Esophagus squamous epithelium (tissue), 5 donors: ENCODE measurements at regions not wholly inside any gene's neighbourhood (a gene's known extent, or its start where the extent isn't known, plus 50 kb on each side); places are given as distances from the start of the nearest gene placed in this dataset.
A peak's percentile ranks its signal among the peaks of the same experiment; 100 is the strongest.

Source experiments
- DNase-seq: peaks from one replicate; lab custom pipeline; 2025; lab: John Stamatoyannopoulos, UW
- H3K27ac ChIP-seq, 4 donors: fragments of 200-600 bp; sonication (generic); one replicate each; pipeline ENCODE4 v1.5.1; 2016 to 2019; ENCODE audit warnings: mild to moderate bottlenecking in 1 of 4
- H3K27me3 ChIP-seq, 4 donors: fragments of 200-600 bp; sonication (generic); 1 replicate in 3 of 4; 2 replicates in 1 of 4; pipeline versions ENCODE4 v1.5.1 to v1.6.0; 2017 to 2021; ENCODE audit warnings: antibody characterized with exemption in 1 of 4
- H3K36me3 ChIP-seq, 3 donors: fragments of 200-600 bp; sonication (generic); one replicate each; pipeline ENCODE4 v1.5.1; 2016 to 2019
- H3K4me1 ChIP-seq, 3 donors: fragments of 200-600 bp; sonication (generic); one replicate each; pipeline ENCODE4 v1.5.1; 2017 to 2019
- H3K4me3 ChIP-seq, 4 donors: fragments of 200-600 bp; sonication (generic); 1 replicate in 3 of 4; 2 replicates in 1 of 4; pipeline ENCODE4 v1.5.1; 2016 to 2019; ENCODE audit warnings: mild to moderate bottlenecking in 2 of 4, moderate library complexity in 1 of 4
- H3K9me3 ChIP-seq, 3 donors: fragments of 200-600 bp; sonication (generic); one replicate each; pipeline ENCODE4 v1.5.1; 2016 to 2019
- POLR2A ChIP-seq, 4 donors: fragments of 450-650 bp; IDR thresholded peaks; one replicate each; pipeline ENCODE4 v1.6.1; 2017; ENCODE audit warnings: antibody characterized with exemption in 4 of 4, mild to moderate bottlenecking in 4 of 4, moderate library complexity in 3 of 4
- WGBS, 2 donors: methylation state at CpG; one replicate each; pipeline ENCODE4 v1.1.5; 2018; 5-methylcytosine and 5-hydroxymethylcytosine counted together
- intact Hi-C: fragments of 100-400 bp; cut with DNase I; formaldehyde crosslinking; loops from one replicate; pipeline ENCODE4 v1.15.0; 2022
- TF ChIP-seq, protein P1 (sequence below), 6 experiments: fragments of 450-650 bp in 4 of 6; fragments of 200-600 bp in 2 of 6; sonication (generic) in 2 of 6; IDR thresholded peaks; one replicate each; pipeline ENCODE4 v1.5.1; 2016 to 2019; ENCODE audit warnings: antibody characterized with exemption in 6 of 6, mild to moderate bottlenecking in 4 of 6, moderate library complexity in 4 of 6
- donor health status: DM: yes; HTN: yes; CAD: no.

DNA sequence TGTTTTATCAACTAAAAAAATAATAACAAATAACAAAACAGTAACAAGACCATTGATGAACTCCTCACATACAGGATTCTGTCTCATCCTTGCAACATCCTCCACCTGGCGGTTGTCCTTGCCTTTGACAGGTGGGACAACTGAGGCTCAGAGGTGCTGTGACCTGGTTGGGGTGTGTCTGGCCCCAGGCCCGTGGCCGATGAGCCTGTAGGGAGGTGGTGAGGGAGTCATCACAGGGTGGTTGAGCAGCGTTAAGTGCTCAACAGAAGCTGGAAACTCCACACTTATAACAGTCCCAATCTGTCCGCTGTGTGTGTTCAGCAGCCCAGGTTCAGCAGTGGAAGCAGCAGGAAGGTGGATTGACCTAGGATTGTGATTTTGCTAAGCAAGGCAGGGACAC, 131.6 kb upstream of the RAB12 start:
- intact Hi-C loops, result no loop called here
- no peaks in the 10 kb centered on the region for H3K4me1 ChIP-seq
- no peak overlapping the region for H3K4me3 ChIP-seq
- no peak for DNase-seq
- TF ChIP-seq, protein P1, sequence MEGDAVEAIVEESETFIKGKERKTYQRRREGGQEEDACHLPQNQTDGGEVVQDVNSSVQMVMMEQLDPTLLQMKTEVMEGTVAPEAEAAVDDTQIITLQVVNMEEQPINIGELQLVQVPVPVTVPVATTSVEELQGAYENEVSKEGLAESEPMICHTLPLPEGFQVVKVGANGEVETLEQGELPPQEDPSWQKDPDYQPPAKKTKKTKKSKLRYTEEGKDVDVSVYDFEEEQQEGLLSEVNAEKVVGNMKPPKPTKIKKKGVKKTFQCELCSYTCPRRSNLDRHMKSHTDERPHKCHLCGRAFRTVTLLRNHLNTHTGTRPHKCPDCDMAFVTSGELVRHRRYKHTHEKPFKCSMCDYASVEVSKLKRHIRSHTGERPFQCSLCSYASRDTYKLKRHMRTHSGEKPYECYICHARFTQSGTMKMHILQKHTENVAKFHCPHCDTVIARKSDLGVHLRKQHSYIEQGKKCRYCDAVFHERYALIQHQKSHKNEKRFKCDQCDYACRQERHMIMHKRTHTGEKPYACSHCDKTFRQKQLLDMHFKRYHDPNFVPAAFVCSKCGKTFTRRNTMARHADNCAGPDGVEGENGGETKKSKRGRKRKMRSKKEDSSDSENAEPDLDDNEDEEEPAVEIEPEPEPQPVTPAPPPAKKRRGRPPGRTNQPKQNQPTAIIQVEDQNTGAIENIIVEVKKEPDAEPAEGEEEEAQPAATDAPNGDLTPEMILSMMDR (IDR thresholded peaks at IDR 0.05), result no peak
- no peak for TF ChIP-seq POLR2A (IDR thresholded peaks at IDR 0.05)
- no peaks in the 10 kb centered on the region for H3K9me3 ChIP-seq
- H3K27ac ChIP-seq, result no peak overlapping the region
- WGBS, 2 donors, result 71 to 85% methylated on average over 5 of the region's 5 CpGs
- H3K36me3 ChIP-seq, result no peaks in the 10 kb centered on the region
- peaks cover 0 to 24% (median 0%) of the 10 kb centered on the region in 4 donors for H3K27me3 ChIP-seq

GRCh38 chr18:8478166-8478967, 130.9 kb upstream of the RAB12 start:
- no peak for DNase-seq
- WGBS, 2 donors, result 43 to 47% methylated on average over 10 to 11 of the region's 14 CpGs
- H3K27ac ChIP-seq, result no peak overlapping the region

DNA sequence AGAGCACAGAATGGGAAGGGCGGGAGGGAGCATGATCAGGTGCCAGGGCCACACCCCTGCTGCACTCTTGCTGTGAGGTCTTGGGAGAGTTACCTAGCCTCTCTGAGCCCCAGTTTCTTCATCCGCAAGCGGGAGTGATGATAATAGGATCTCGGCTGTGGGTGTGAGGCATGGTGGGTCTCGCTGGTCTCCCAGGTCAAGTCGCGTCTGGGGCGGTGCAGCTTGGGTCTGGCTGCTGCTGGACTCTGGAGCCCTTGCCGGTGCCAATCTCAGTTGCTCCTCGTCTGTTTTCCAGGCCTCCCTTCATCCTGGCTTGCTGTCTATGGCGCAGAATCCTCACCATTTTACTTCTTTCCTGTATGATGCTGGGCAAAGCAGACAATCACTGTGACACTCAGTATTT, 130.3 kb upstream of the RAB12 start:
- intact Hi-C loops, result no loop called here

More at GRCh38 chr18:8478166-8478967, 130.9 kb upstream of the RAB12 start:
- intact Hi-C loops, result no loop called here
- H3K27me3 ChIP-seq, result peaks cover 0 to 24% (median 0%) of the 10 kb centered on the region in 4 donors
- no peaks in the 10 kb centered on the region for H3K9me3 ChIP-seq
- no peaks in the 10 kb centered on the region for H3K4me1 ChIP-seq
- H3K4me3 ChIP-seq, result no peak overlapping the region
- TF ChIP-seq POLR2A (IDR thresholded peaks at IDR 0.05), result no peak
- TF ChIP-seq, protein P1 (IDR thresholded peaks at IDR 0.05), result peak; percentile 30 to 83 (median 74)
- no peaks in the 10 kb centered on the region for H3K36me3 ChIP-seq

DNA sequence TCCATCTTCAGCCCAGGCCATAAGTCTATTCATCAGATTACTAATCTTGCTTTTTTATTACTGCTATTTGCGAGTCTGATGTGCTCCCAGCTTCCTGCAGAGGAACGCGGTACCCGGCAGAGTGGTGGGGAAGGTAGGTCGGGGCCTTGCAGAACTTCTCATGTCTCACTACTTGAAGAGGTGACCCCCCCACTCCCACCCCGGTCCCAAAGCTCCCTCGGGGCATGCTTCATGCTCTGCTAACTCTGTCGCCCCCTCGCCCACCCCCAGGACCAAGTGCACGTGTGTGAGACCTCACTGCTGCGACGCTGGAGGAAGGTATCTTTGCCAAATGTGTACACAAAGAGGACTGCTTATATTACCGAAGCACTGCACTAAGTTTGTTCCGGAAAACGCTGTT, 129.4 kb upstream of the RAB12 start:
- WGBS, 2 donors, result 62 to 86% methylated on average over 9 to 11 of the region's 15 CpGs
- intact Hi-C loops, result no loop called here
- Histone ChIP-seq H3K27ac (no peak overlapping the region), H3K36me3 (no peaks in the 10 kb centered on the region), H3K4me1 (no peaks in the 10 kb centered on the region), H3K27me3 (peaks cover 0 to 24% (median 0%) of the 10 kb centered on the region in 4 donors), H3K4me3 (no peak overlapping the region), H3K9me3 (no peaks in the 10 kb centered on the region)
- TF ChIP-seq, protein P1 (IDR thresholded peaks at IDR 0.05), result no peak
- TF ChIP-seq POLR2A (IDR thresholded peaks at IDR 0.05), result no peak
- no peak for DNase-seq

More for the DNA sequence above, 130.3 kb upstream of the RAB12 start:
- no peaks in the 10 kb centered on the region for H3K9me3 ChIP-seq
- 77 to 79% methylated on average over 10 to 11 of the region's 11 CpGs for WGBS, 2 donors
- no peaks in the 10 kb centered on the region for H3K4me1 ChIP-seq
- no peak overlapping the region for H3K27ac ChIP-seq
- DNase-seq, result no peak
- peaks cover 0 to 24% (median 0%) of the 10 kb centered on the region in 4 donors for H3K27me3 ChIP-seq
- no peak overlapping the region for H3K4me3 ChIP-seq
- TF ChIP-seq POLR2A (IDR thresholded peaks at IDR 0.05), result no peak
- TF ChIP-seq, protein P1 (IDR thresholded peaks at IDR 0.05), result no peak
- no peaks in the 10 kb centered on the region for H3K36me3 ChIP-seq

DNA sequence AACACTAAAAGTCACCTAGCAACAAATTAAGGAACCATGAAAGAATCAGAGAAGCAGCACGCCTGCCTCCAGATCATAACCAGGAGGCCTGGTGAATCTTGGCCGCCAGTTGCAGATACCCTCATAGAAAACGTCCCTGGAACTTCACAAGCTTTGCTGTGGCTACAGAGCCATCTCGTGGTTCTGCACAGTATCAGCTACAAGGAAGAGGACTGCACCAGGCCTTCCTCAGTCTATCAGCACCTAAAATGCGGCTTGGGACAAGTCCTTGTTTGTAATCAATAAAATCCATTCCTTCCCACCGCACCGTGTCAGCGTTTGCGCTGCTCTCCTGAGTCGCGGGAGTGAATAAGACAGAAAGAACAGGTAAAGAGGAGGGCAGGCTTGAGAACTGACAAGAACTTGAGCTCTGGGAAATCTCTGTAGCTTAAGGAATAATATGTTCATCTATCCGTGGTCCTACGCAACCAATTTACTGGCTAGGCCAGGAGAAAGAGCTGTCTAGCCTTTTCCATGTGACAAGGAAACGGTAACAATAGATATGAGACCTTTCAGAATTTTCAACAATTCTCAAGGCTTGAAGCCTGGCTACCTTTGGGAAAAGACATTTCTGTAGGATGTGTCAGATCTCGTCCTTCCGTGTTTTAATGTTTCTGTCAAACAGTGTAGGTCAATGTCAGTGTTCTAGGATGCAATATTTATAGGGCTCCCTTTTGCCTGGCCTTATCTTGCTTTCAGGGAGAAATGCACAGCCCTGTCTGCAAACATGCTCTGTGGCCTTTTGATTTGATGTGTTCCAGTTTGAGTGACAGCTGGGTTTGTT, 128.5 kb upstream of the RAB12 start:
- Histone ChIP-seq H3K36me3 (no peaks in the 10 kb centered on the region), H3K9me3 (no peaks in the 10 kb centered on the region), H3K4me1 (no peaks in the 10 kb centered on the region), H3K27me3 (peaks cover 0 to 17% (median 0%) of the 10 kb centered on the region in 4 donors), H3K4me3 (no peak overlapping the region), H3K27ac (no peak overlapping the region)
- WGBS, 2 donors, result 56 to 57% methylated on average over 16 of the region's 16 CpGs
- DNase-seq, result no peak
- TF ChIP-seq POLR2A (IDR thresholded peaks at IDR 0.05), result no peak
- TF ChIP-seq, protein P1 (IDR thresholded peaks at IDR 0.05), result peak in 3 of 6 experiments; percentile 17 to 28 (median 27)
- intact Hi-C loops, result no loop called here
